K562 (cell line): ENCODE measurements at regions not wholly inside any gene's neighbourhood (a gene's known extent, or its start where the extent isn't known, plus 50 kb on each side); places are given as distances from the start of the nearest gene placed in this dataset.

Experiments
- POLR2A ChIP-seq: fragments of 450-650 bp; conservative IDR thresholded peaks from 2 replicates; pipeline ENCODE4 v1.6.1; 2016
- TGIF2 ChIP-seq: sonication (generic); formaldehyde crosslinking; IDR thresholded peaks from 2 replicates; pipeline ENCODE4 v1.8.1; 2022; ENCODE audit warnings: mild to moderate bottlenecking, missing genetic modification reagents, moderate library complexity
- YY1 ChIP-seq, 3 experiments: IDR thresholded peaks; 2 replicates each; pipeline ENCODE4 v1.6.1; 2011; ENCODE audit warnings: low read length in 2 of 3, mild to moderate bottlenecking in 2 of 3, moderate library complexity in 2 of 3, borderline replicate concordance in 1 of 3, control low read depth in 1 of 3, low read depth in 1 of 3; ENCODE audit not compliant: insufficient read depth in 3 of 3, insufficient replicate concordance in 2 of 3, control insufficient read depth in 1 of 3, insufficient read length in 1 of 3; ENCODE audit errors: extremely low read depth in 1 of 3
- ZBTB8A ChIP-seq: fragments of 450-650 bp; IDR thresholded peaks from 2 replicates; pipeline ENCODE4 v1.6.1; 2018; ENCODE audit warnings: mild to moderate bottlenecking, moderate library complexity; ENCODE audit not compliant: partially characterized antibody
- ZNF121 ChIP-seq: sonication (generic); formaldehyde crosslinking; conservative IDR thresholded peaks from 2 replicates; pipeline ENCODE4 v1.8.0; 2022; ENCODE audit warnings: missing genetic modification reagents
- TF ChIP-seq, protein P1 (sequence below), 3 experiments: IDR thresholded peaks in 2 of 3; conservative IDR thresholded peaks in 1 of 3; 2 replicates each; pipeline ENCODE4 v1.5.1; 2011 to 2012; ENCODE audit warnings: low read length in 3 of 3, mild to moderate bottlenecking in 3 of 3, control low read depth in 2 of 3, improper control_type of control experiment in 1 of 3, inconsistent platforms in 1 of 3, low read depth in 1 of 3, mixed read lengths in 1 of 3, moderate library complexity in 1 of 3; ENCODE audit not compliant: insufficient read depth in 2 of 3
- TF ChIP-seq, protein P2 (sequence below), 2 experiments: fragments of 450-650 bp; formaldehyde crosslinking in 1 of 2; IDR thresholded peaks; 2 replicates each; pipeline versions ENCODE4 v1.4.0 to v1.6.1; 2014 to 2020; ENCODE audit warnings: mild to moderate bottlenecking in 2 of 2, borderline replicate concordance in 1 of 2, low read depth in 1 of 2

DNA sequence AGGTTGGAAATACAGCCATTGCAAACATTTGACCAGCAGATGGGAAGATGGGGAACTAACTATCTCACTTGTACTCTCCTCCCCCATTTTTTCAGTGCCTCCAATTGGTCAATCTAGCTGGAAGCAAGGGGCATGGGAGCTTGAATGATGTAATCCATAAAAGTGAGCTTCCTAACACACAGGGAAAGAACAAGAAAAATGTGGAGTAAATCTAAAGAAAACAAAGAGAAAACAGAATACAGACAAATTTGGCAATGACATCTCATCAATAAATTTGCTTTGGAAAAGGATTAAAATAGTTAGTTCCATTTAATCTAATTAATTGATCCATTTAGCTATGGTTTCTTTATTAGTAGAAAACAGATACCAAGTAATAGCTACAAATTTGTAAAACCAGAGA, 592.6 kb upstream of the SOX9 start:
- TF ChIP-seq, protein P1, sequence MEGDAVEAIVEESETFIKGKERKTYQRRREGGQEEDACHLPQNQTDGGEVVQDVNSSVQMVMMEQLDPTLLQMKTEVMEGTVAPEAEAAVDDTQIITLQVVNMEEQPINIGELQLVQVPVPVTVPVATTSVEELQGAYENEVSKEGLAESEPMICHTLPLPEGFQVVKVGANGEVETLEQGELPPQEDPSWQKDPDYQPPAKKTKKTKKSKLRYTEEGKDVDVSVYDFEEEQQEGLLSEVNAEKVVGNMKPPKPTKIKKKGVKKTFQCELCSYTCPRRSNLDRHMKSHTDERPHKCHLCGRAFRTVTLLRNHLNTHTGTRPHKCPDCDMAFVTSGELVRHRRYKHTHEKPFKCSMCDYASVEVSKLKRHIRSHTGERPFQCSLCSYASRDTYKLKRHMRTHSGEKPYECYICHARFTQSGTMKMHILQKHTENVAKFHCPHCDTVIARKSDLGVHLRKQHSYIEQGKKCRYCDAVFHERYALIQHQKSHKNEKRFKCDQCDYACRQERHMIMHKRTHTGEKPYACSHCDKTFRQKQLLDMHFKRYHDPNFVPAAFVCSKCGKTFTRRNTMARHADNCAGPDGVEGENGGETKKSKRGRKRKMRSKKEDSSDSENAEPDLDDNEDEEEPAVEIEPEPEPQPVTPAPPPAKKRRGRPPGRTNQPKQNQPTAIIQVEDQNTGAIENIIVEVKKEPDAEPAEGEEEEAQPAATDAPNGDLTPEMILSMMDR (IDR thresholded peaks at IDR 0.05 in 2 of 3, conservative IDR thresholded peaks at IDR 0.05 in 1 of 3; ENCODE audit: insufficient read depth in 2 of 3, low read depth in 1 of 3, low read length in 3 of 3): no peak
- TF ChIP-seq TGIF2 (CRISPR knock-in tag): no peak
- no peak for TF ChIP-seq POLR2A
- no peak for TF ChIP-seq ZNF121 (CRISPR knock-in tag)
- TF ChIP-seq, protein P2, sequence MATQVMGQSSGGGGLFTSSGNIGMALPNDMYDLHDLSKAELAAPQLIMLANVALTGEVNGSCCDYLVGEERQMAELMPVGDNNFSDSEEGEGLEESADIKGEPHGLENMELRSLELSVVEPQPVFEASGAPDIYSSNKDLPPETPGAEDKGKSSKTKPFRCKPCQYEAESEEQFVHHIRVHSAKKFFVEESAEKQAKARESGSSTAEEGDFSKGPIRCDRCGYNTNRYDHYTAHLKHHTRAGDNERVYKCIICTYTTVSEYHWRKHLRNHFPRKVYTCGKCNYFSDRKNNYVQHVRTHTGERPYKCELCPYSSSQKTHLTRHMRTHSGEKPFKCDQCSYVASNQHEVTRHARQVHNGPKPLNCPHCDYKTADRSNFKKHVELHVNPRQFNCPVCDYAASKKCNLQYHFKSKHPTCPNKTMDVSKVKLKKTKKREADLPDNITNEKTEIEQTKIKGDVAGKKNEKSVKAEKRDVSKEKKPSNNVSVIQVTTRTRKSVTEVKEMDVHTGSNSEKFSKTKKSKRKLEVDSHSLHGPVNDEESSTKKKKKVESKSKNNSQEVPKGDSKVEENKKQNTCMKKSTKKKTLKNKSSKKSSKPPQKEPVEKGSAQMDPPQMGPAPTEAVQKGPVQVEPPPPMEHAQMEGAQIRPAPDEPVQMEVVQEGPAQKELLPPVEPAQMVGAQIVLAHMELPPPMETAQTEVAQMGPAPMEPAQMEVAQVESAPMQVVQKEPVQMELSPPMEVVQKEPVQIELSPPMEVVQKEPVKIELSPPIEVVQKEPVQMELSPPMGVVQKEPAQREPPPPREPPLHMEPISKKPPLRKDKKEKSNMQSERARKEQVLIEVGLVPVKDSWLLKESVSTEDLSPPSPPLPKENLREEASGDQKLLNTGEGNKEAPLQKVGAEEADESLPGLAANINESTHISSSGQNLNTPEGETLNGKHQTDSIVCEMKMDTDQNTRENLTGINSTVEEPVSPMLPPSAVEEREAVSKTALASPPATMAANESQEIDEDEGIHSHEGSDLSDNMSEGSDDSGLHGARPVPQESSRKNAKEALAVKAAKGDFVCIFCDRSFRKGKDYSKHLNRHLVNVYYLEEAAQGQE (IDR thresholded peaks at IDR 0.05; ENCODE audit: borderline replicate concordance): no peak
- TF ChIP-seq, protein P2 (CRISPR knock-in tag; IDR thresholded peaks at IDR 0.05; ENCODE audit: low read depth): no peak
- TF ChIP-seq YY1 (IDR thresholded peaks at IDR 0.05; ENCODE audit: borderline replicate concordance in 1 of 3, control insufficient read depth in 1 of 3, extremely low read depth in 1 of 3, insufficient read depth in 3 of 3, insufficient read length in 1 of 3, insufficient replicate concordance in 2 of 3, low read depth in 1 of 3, low read length in 2 of 3): no peak
- TF ChIP-seq ZBTB8A: no peak
